NCI-H1092 treated with DMSO at 0.1 percent for 48 hours (cell line): ENCODE measurements at regions not wholly inside any gene's neighbourhood (a gene's known extent, or its start where the extent isn't known, plus 50 kb on each side); places are given as distances from the start of the nearest gene placed in this dataset.
A peak's percentile ranks its signal among the peaks of the same experiment; 100 is the strongest.
"Not testable (repeated sequence)": the region's sequence is repeated elsewhere in the genome, so short reads cannot be mapped to it uniquely, and the experiment has no call there.

Source experiments
- DNase-seq: peaks from one replicate; lab custom pipeline; 2025; lab: John Stamatoyannopoulos, UW

GRCh38 chr4:159006202-159006601, 96.7 kb upstream of the RAPGEF2 start:
- no peak for DNase-seq

DNA sequence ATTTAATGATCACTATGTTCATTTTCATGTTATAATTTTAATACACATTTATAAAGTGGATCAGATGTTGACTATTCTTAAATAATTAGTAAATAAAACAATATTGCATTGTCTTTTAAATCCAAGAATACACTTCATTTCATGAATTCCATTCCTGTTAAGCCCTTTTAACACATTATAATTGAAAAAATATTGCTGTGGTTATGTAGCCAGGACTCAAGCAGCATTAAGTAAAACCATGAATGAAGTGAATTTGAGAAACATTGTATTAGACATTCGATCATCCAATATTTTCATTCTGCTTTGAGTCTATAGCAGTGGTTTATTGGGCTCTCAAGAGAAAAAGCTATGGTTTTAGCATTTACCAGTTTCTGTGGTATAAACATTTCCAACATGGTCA, 94.2 kb upstream of the RAPGEF2 start:
- DNase-seq = no peak

DNA sequence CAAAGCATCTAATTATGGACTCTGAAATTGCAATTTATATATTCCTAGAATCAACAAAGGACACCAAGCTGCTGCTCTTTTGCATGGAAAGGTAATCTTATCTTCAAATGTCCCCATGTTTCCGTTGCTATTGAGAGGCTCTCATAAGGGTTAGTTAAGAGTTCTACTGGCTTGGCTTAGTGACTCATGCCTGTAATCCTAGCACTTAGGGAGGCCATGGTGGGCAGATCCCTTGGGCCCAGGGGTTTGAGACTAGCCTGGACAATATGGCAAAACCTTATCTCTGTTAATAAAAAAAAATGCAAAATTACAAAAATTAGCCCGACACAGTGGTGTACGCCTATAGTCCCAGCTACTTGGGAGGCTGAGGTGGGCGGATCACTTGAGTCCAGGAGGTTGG, 93.4 kb upstream of the RAPGEF2 start:
- peak; percentile 35 for DNase-seq

GRCh38 chr4:159010100-159010499, 92.8 kb upstream of the RAPGEF2 start:
- no peak for DNase-seq

- DNase-seq = peak; percentile 99
Observed at GRCh38 chr4:159010563-159011260, 92.2 kb upstream of the RAPGEF2 start.

DNA sequence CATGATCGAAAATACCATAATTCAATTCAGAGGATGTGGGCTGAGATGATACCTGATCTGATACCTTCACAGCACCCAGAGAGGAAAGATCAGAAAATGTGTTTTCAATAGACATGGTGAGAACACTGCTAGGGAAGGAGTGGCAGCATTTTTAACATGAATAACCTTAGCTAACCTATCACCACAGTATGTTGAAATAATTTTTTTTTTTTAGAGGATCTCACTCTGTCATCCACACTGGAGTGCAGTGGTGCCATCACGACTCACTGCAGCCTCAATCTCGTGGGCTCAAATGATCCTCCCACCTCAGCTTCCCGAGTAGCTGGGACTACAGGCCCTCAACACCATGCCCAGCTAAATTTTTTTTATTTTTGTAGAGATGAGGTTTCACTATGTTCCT, 90.5 kb upstream of the RAPGEF2 start:
- no peak for DNase-seq

- DNase-seq = peak; percentile 15
Observed at GRCh38 chr4:159013692-159014091, 89.2 kb upstream of the RAPGEF2 start.

DNA sequence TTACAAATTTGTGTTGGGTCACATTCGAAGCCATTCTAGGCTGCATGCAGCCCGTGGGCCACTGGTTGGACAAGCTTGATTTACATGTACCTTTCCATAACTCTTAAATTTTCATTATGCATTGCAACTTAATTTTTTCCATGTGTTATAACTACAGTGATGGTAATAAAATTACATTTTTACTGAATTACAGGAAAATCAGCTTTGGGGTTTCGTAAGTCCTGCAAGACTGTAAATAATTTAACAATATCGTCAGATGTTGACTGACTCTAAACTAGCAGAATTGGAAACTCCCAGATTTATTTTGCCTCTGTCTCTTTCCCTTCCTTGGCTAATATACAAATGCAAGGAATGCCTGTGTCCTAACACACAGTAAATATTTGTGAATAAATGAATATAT, 88.0 kb upstream of the RAPGEF2 start:
- no peak for DNase-seq

- DNase-seq = no peak
Observed at GRCh38 chr4:159015841-159016240, 87.0 kb upstream of the RAPGEF2 start.

GRCh38 chr4:159016593-159017024, 86.3 kb upstream of the RAPGEF2 start:
- peak; percentile 86 for DNase-seq

GRCh38 chr4:159017323-159018026, 85.4 kb upstream of the RAPGEF2 start:
- no peak for DNase-seq

DNA sequence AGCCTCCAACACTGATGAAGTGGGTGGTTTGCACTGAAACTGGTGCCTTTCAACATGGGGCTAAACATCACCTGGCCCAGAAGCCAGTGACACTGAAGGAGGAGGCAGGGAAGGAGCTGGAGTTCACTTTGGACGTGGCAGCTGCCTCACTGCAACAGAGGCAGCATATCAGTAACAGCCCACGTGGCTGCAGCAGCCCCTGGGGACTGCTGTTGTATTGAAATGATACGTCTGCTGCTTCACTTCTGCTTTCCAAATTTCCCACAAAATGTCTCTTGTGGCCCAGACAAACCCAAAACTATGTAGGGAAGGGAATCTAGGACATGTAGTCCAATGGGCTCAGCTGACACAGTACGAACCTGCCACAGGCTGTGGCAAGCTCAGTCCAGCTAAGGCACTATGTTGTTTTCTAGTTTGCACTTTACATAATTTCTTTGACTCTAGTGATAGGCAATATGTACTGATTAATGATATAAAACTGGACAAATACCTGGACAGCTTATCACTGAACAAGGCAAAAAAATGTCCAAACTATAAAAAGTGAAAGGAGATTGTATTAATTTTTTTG, 84.7 kb upstream of the RAPGEF2 start:
- no peak for DNase-seq

DNA sequence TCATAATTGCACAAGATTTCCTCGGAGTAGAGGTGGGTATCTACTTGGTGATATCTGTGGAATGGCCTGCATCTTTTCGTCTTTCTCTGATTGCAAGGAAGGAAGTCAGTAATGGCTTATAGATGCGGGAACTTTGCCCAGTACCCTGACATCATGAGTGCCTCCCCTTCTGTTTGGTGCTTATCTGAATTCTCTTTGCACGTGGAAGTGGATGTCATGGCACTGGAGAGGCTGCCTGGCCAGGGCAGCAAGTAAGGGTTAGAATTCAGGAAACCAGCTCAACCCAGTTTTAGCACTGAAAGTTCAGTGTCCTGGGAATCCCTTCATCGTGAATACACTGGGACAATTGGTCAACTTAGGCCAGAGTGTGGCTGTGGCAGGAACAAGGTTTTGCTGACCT, 83.5 kb upstream of the RAPGEF2 start:
- no peak for DNase-seq

GRCh38 chr4:159021597-159022385, 81.1 kb upstream of the RAPGEF2 start:
- no peak for DNase-seq

GRCh38 chr4:159023741-159024140, 79.1 kb upstream of the RAPGEF2 start:
- DNase-seq = no peak

DNA sequence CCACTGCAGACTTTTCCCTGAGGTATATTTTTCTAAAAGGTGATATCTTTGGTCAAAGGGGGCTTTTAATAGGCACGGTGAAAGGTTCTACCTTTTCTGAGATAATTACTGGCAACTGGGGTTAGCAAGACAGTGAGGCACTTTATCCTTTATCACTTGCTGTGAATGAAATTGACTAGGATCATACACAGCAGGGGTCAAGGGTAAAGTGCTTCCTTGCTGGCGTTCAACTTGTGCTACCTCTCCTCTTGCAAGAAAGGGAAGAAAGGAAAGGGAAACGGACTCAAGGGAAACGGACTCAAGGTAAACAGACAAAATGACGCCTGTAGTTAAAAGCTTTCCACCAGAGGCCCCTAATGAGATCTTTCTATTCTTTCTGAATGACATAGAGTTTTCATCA, 78.6 kb upstream of the RAPGEF2 start:
- peak; percentile 21 for DNase-seq

DNA sequence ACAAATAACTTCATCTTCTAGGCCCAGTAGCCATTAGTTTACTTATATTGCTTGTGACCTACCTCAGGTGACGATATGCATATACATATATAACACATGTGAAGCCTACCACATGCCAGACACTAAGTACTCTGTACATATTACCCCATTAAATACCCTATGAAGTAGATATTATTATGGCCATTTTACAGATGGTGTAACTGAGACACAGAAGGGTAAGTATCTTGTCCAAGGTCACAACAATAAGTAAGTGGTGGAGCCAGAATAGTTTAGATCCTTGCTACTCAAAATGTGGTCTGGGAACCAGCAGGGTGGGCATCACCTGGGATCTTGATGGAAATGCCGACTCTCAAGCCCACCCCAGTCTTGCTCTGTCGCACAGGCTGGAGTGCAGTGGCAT, 78.1 kb upstream of the RAPGEF2 start:
- DNase-seq = no peak

DNA sequence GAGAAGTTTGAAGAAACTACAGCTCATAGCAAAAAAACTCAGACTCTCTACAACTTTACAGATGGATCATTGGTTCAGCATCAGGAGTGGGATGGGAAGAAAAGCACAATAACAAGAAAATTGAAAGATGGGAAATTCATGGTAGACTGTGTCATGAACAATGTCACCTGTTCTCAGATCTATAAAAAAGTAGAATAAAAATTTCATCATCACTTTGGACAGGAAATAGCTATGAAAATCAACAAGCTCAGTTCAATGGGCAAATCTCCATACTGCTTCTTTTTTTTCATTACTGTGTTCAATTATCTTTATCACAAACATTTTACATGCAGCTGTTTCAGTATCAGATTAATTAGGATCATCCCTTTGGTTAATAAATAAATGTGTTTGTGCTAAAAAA, 76.5 kb upstream of the RAPGEF2 start:
- DNase-seq = no peak

DNA sequence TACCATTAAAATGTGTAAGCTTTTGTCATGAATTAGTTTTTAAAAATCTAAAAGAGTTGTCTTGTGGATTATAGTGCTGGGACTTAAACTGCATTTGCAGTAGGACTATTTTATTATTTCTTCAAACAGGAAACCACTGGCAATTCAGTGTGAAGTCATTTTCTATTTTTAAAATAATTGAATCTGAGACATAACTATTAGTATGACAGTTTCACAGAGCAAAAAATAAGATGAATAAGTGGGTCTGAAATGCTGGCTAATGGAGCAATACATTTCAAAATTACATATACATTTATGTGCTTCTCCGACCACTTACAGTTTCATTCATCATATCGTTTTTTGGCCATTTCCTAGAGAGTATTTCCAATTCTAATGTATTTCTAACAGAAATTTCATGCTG, 75.3 kb upstream of the RAPGEF2 start:
- DNase-seq = no peak

DNA sequence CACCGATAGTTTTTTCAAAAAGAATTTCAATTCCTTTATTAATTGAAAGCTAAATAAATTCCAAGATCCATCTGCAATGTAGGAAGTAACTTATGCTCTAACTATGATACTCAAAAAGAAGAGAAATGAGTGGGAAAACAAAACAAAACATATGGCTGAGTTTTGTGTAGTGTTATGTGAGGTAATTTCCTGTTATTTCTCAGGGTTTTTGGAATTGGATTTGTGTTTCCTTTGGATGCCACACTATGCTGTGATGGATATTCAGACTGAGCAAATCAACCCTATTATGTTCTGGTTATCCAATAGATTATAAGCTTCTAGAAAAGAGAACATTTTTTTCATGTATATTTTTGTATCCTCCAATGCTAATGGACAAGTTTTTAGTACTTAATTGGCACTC, 73.4 kb upstream of the RAPGEF2 start:
- no peak for DNase-seq

DNA sequence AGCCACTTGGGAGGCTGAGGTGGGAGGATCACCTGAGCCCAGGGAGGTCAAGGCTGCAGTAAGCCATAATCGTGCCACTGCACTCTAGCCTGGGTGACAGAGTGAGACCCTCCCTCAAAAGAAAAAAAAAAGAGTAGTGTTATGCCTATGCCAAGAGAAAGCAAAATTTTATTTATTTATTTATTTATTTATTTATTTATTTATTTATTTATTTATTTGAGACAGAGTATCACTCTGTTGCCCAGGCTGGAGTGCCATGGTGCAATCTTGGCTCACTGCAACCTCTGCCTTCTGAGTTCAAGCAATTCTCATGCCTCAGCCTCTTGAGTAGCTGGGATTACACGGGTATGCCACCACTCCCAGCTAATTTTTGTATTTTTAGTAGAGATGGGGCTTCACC, 72.6 kb upstream of the RAPGEF2 start:
- not testable (repeated sequence) for DNase-seq

DNA sequence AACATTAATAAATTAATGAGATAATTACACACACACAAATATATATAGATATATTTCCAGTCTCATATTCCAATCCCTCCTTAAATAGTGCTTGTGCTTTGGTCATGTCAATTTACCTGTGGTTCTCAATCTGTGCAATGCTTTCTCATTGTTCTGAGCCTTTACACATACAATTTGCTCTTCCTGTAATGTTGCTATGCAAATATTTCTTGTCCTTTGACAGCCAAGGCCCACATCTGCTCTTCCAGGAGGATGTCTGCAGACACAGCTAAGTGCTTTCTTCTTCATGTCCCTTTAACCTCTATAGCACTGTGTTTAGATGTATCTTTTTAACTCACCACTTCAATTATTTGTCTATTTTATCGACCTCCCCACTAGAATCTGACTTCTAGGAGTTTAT, 67.3 kb upstream of the RAPGEF2 start:
- no peak for DNase-seq

DNA sequence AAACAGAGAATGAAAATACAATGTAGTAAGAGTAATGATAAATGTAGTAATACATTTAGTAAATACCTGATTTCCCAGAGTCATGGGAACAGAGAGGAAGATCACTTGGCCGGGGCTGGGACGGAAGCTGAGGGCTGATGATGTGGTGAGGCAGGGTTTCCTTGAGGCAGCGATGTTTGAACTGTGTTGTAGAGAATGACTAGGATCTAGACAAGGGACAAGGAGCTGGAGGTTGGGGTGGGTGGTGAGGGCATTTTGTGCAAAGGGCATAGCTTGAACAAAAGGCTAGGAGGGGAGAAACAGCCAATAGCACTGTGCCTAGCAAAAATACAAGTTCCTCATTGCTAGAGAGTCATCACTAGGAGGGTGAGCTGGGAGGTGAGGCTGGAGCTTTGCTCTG, 64.3 kb upstream of the RAPGEF2 start:
- no peak for DNase-seq
